GM18861 (cell line): ENCODE measurements at regions not wholly inside any gene's neighbourhood (a gene's known extent, or its start where the extent isn't known, plus 50 kb on each side); places are given as distances from the start of the nearest gene placed in this dataset.
"Not testable (repeated sequence)": the region's sequence is repeated elsewhere in the genome, so short reads cannot be mapped to it uniquely, and the experiment has no call there.

Experiments used
- ATAC-seq: cut with Tn5 transposase; IDR thresholded peaks from one replicate; pipeline ENCODE4 v1.9.1; 2021; ENCODE audit not compliant: unreplicated experiment

DNA sequence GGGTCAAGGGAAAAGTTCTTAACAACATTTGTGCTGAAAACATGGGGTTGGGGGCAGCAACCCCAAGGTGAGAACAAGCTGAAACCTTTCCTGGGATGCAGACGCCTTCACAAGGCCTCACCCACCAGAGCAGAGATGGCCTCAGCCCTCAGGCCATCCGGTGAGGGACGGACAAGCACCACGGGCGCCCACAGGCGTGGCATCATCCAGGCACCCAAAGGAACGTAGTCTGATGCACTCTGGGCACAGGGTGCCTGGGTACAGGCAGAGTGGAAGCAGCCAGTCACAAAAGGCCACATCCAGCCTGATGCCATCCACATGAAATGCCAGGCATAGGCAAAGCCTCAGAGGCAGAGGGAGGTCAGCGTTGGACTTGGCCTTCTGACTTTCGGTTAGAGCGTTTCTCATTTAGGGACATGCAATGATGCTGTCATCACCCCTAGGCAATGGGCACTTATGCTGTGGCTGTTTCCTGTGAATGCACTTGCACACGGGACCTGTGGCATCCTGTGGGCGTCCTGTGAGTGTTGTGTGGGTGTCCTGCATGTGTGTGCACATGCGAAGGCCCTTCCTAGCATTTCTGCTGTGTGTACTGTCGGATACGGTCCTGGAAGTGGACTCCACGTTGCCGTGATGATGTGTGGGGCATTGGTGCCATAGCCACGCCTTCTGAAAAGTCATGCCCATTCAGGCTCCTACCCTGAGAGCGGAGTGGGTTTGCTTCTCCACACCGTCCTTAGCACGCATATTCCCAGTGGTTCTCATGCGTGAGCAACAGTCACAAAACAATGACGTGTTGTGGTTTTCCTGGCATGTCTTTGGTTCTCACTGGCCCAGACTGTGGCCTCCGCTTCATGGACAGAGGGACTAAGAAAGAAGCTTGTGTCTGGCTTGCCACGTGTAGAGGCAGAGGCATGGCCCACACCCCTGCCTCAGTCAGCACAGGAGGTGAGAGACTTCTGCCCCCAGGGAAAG lies 52.7 kb upstream of the ZNF469 start:
- ATAC-seq, result no peak

DNA sequence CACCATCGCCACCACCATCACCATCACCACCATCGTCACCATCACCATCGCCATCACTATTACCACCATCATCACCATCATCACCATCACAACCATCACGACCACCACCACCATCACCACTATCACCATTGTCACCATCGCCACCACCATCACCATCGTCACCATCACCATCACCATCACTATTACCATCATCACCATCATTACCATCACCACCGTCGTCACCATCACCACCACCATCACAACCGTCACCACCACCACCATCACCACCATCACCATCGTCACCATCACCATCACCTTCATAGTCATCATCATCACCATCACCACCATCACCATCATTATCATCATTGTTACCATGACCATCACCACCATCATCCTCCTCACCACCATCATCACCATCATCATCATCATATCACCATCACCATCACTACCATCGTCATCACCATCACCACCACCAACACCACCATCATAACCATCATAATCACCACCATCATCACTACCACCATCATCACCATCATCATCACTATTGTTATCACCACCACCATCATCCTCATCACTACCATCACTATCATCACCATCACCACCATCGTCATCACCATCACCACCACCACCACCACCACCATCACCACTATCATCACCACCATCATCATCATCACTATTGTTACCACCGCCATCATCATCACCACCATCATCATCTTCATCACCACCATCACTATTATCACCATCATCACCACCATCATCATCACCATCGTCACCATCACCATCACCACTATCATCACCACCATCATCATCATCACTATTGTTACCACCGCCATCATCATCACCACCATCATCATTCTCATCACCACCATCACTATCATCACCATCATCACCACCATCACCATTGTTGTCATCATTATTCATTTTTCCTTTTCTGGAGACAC lies 51.5 kb upstream of the ZNF469 start:
- ATAC-seq, result no peak

DNA sequence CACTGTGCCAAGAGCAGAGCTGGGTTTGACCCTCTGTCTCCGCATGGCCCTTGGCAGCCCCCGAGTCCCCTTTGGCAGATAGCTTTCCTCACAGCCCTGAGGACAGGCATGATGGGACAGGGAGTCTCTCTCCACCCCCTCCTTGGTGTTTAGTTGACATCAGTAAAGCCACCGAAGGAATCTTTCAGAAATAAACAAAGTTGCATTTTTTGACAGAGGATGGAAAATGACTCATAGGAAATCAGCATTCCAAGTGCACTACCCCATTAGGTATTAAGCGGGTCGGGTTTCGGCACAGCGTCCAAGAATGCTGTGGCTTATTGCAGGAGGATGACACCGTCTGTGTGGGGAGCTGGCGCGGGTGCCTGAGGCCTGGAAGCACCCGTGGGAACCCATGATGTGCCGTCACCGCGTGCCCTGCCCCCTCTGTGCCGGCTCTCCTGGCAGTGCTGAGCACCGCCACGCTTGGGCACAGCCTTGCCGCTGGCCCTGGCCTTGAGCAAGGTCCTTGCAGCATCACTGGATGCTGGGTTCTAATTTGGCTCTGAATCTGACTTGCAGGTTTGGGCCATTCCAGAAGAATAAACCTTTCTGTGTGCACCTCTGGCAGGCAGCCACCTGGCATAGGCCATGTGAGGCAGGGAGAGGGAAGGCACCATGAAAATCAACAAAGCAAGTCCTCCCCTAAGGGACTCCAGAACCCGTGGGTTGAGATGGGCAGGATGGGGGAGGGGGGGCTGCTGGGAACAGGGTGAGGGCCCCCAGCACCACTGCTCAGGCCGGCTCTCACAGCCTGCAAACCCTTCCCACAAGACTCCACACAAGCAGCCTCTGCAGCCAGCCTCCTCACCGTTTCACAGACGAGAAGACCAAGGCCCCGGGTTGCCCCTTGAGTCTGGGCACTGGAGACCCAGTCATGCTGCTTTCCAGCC lies 50.5 kb upstream of the ZNF469 start:
- ATAC-seq, result no peak

- not testable (repeated sequence) for ATAC-seq
Observed at GRCh38 chr16:88332921-88333825, 49.6 kb upstream of the ZNF469 start.
